Activated T-cell treated with anti-CD3 and anti-CD28 coated beads, Interleukin-2, amount 50 U/mL, for 24 hours (primary cell): ENCODE measurements at regions not wholly inside any gene's neighbourhood (a gene's known extent, or its start where the extent isn't known, plus 50 kb on each side); places are given as distances from the start of the nearest gene placed in this dataset.

Experiments
- DNase-seq: peaks from one replicate; pipeline ENCODE4 v3.0.0-alpha.2; 2020
- H3K27ac Mint-ChIP-seq: 2 replicates; pipeline ENCODE4 v1.8.0; 2020; ENCODE audit warnings: mild to moderate bottlenecking, mixed read lengths
- H3K27me3 Mint-ChIP-seq: 2 replicates; pipeline ENCODE4 v1.8.0; 2020; ENCODE audit warnings: mixed read lengths
- H3K36me3 Mint-ChIP-seq: 2 replicates; pipeline ENCODE4 v1.8.0; 2020; ENCODE audit warnings: low read depth, mixed read lengths
- H3K4me1 Mint-ChIP-seq: 2 replicates; pipeline ENCODE4 v1.8.0; 2020; ENCODE audit warnings: low read depth, mixed read lengths
- H3K4me3 Mint-ChIP-seq: 2 replicates; pipeline ENCODE4 v1.8.0; 2020; ENCODE audit warnings: mild to moderate bottlenecking, moderate library complexity, mixed read lengths
- H3K9me3 Mint-ChIP-seq: 2 replicates; pipeline ENCODE4 v1.8.0; 2020; ENCODE audit warnings: mixed read lengths

DNA sequence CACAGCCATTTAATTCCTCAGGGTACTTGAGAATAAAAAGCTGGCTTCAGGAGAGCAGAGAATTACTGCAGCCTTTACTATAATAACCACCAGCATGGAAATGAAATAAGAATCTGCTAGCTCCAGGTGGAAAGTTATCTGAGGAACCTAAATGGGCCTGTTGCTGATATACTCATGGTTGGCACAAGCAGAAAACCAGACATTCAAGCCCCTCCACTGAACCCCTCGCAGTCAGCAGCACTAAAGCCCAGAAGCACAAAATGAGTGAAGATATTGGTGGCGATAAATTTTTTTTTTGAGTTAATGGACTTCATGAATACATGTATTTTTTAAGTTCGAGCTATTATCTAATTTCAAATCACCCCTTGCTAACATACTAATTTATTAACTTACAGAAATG is 303.9 kb upstream of the NRP1 start:
- peaks cover 15% of the 10 kb centered on the region for H3K27me3 Mint-ChIP-seq
- no peaks in the 10 kb centered on the region for H3K4me1 Mint-ChIP-seq
- no peaks in the 10 kb centered on the region for H3K9me3 Mint-ChIP-seq
- H3K36me3 Mint-ChIP-seq = no peaks in the 10 kb centered on the region
- no peak overlapping the region for H3K27ac Mint-ChIP-seq
- no peak overlapping the region for H3K4me3 Mint-ChIP-seq
- no peak for DNase-seq

DNA sequence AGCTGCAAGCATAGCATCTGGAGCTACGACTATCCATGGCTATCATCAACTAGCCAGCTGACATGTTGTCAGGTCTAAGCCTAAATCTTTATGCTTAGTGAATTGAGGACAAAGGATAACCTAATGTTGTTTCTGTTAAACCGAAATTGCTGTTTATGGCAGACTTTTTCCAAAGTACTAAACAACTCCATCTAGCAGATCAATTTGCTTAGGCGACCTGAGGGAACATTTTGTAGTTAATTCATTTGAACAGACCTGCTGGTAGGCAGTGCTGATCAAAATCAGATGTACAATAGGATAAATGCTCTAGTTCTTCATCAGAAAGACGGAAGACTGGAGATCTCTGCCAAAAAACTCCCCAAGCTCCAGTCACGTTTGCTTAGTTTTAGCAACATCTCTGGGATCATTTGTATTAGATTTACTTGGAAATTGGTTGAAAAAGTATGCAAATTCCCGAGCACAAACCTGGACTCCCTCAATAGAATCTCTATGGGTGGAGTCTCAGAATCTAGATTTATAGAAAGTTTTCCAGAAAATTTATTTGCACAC is 301.6 kb upstream of the NRP1 start:
- DNase-seq = no peak
- no peaks in the 10 kb centered on the region for H3K9me3 Mint-ChIP-seq
- peaks cover 15% of the 10 kb centered on the region for H3K27me3 Mint-ChIP-seq
- no peak overlapping the region for H3K27ac Mint-ChIP-seq
- no peaks in the 10 kb centered on the region for H3K36me3 Mint-ChIP-seq
- H3K4me1 Mint-ChIP-seq = no peaks in the 10 kb centered on the region
- H3K4me3 Mint-ChIP-seq = no peak overlapping the region

DNA sequence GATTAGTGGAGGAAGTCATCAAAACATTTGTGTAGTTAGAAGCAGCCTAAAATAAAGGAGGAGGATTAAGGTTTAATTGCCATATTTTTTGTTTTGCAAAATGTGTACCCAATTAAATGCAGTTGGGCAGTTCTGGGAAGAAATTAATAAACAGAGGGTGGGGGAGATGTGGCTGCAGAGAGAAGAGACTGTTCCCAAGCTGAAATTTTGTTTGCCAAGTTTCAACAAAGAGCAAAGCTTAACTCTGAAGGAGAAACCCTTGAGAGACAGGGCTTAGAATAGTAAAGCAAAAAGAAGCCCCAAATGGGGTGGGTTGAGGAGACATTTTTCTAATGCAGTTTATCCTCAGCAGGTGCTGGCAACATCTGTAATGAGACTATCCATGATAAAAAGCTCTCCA is 298.0 kb upstream of the NRP1 start:
- DNase-seq = no peak
- H3K9me3 Mint-ChIP-seq = no peaks in the 10 kb centered on the region
- no peaks in the 10 kb centered on the region for H3K36me3 Mint-ChIP-seq
- H3K27me3 Mint-ChIP-seq = peaks cover 32% of the 10 kb centered on the region
- no peaks in the 10 kb centered on the region for H3K4me1 Mint-ChIP-seq
- H3K27ac Mint-ChIP-seq = no peak overlapping the region
- no peak overlapping the region for H3K4me3 Mint-ChIP-seq

DNA sequence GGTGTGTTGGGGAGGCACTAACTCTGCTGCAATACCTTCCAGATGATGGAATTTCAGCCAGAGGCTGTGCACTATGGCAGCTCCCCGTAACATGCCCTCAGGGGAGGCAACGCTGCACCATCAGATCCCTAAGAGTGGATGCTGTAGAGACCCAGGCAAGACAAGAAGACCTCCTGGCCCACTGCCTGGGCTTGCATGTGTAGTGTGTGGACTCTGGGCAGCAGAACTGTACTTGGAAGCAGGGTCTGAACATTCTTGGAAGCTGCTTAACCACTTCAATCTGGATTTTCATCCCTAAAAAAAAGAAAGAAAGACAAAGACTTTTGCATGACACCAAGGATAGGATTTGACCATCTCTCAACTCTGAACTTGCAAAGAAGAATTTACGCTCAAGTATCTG is 297.5 kb upstream of the NRP1 start:
- no peak overlapping the region for H3K27ac Mint-ChIP-seq
- DNase-seq = no peak
- H3K4me1 Mint-ChIP-seq = no peaks in the 10 kb centered on the region
- no peaks in the 10 kb centered on the region for H3K36me3 Mint-ChIP-seq
- H3K27me3 Mint-ChIP-seq = peaks cover 27% of the 10 kb centered on the region
- H3K9me3 Mint-ChIP-seq = no peaks in the 10 kb centered on the region
- no peak overlapping the region for H3K4me3 Mint-ChIP-seq

DNA sequence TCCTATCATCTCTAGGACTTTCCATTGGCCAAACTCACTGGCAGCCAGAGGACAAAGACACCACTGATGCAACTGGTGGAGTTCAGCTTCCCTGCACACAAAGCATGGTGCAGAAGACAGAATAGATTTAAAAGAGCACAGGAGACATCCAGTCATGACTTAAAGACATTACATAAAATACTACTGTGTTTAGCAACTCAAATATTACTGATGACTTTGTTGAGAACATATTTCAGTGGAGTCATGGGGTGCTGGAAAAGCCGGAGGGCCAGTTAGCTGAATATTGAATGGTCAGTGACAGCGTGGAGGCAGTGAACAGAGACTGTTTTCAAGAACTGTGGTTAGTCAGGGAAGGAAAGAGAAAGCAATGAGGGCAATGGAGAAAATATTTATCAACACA is 296.3 kb upstream of the NRP1 start:
- H3K36me3 Mint-ChIP-seq = no peaks in the 10 kb centered on the region

DNA sequence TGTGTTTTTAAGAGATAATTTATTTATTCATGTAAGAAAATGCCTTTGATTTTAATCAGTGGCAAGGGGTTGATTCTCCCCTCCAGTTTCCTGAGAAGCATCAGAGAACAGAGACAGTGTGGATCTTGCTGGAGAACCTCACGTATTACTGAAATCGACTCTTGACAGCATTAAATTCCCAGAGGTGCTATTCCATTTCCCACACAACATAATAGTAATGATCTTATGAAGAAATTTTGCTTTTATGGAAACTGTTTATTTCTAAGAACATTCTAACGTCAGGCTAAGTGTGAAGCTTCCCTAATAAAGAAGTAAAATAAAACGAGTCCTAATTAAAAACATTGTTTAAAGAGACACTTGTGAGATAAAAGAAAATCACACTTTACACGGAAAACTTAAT is 293.1 kb upstream of the NRP1 start:
- no peaks in the 10 kb centered on the region for H3K9me3 Mint-ChIP-seq
- no peak overlapping the region for H3K27ac Mint-ChIP-seq
- no peak overlapping the region for H3K4me3 Mint-ChIP-seq
- H3K4me1 Mint-ChIP-seq = no peaks in the 10 kb centered on the region
- no peaks in the 10 kb centered on the region for H3K36me3 Mint-ChIP-seq
- peaks cover 33% of the 10 kb centered on the region for H3K27me3 Mint-ChIP-seq
- no peak for DNase-seq

More for the DNA sequence above, 296.3 kb upstream of the NRP1 start:
- H3K27ac Mint-ChIP-seq = no peak overlapping the region
- H3K4me3 Mint-ChIP-seq = no peak overlapping the region
- no peak for DNase-seq
- H3K9me3 Mint-ChIP-seq = no peaks in the 10 kb centered on the region
- H3K27me3 Mint-ChIP-seq = peaks cover 33% of the 10 kb centered on the region
- H3K4me1 Mint-ChIP-seq = no peaks in the 10 kb centered on the region

DNA sequence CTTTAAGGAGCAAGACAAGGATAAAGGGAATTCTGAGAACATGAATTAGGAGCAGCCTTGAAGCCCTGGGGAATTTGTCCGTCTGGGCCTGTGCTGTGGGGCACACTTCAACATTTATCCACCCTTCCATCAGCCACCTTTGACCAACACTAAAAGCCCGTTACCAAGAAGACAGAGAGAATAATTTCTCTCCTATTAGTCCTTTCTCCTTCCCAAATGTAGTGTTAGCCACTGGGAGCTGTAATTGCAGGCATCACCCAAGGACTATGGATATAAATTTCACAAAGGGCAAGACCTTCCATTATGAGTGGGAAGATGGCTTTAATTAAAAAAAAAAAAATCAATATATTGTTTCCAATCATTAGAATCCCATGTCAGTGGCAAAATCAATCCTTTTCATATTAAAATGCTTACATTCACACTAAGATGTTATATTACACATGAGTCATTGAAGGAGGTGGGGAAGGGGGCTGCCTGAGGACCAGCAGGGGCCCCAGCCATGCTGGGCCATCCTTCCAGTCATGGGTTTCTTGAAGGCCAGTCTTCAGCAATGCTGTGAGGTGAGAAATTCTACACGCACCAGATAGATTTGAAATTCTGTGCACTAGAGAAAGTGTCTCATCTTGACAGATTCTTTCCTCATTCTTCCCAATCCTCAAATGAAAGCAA is 292.5 kb upstream of the NRP1 start:
- H3K9me3 Mint-ChIP-seq = no peaks in the 10 kb centered on the region
- DNase-seq = no peak
- no peaks in the 10 kb centered on the region for H3K36me3 Mint-ChIP-seq
- H3K27ac Mint-ChIP-seq = no peak overlapping the region
- H3K4me1 Mint-ChIP-seq = no peaks in the 10 kb centered on the region
- no peak overlapping the region for H3K4me3 Mint-ChIP-seq
- peaks cover 33% of the 10 kb centered on the region for H3K27me3 Mint-ChIP-seq

DNA sequence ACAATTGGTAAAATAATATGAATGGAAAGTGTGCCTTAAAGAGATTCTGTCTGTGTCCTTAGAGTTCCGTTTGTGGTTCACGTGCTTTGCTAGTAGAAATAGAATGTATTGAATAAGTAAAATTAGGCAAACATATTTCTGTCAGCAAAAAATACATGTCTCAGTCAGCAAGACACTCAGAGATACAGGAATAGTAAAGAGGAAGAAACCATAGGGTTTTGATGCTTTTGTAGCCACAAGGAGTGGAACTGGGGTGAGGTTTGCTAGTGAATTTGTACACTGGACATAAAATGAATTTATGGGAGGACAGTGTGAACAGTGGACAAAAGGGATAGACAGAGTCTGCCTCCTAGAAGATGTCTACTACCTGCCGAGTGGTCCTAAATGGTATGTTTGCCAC is 289.2 kb upstream of the NRP1 start:
- DNase-seq = no peak
- peaks cover 18% of the 10 kb centered on the region for H3K27me3 Mint-ChIP-seq
- no peak overlapping the region for H3K27ac Mint-ChIP-seq
- H3K4me1 Mint-ChIP-seq = no peaks in the 10 kb centered on the region
- H3K4me3 Mint-ChIP-seq = no peak overlapping the region
- no peaks in the 10 kb centered on the region for H3K36me3 Mint-ChIP-seq
- no peaks in the 10 kb centered on the region for H3K9me3 Mint-ChIP-seq

DNA sequence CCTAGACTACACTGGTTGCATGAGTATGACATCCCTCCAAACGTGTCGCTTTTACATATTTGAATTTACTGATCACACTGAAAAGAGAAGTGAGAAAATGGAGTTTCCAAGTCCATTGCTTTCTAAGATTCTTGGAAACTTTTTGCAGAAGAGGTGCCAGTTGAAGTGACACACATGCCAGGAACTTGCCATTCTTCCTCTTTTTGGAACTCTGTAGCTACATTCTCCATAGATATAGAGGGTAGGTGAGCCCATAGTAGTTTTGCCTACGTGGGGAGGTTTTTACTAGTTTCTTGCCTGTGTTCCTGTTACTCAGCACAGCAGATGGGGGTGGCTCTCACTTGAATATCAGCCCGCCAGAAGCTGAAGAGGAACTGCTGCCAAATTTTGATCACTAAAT is 286.6 kb upstream of the NRP1 start:
- Mint-ChIP-seq H3K27me3 (peaks cover 7% of the 10 kb centered on the region), H3K27ac (no peak overlapping the region), H3K4me3 (no peak overlapping the region), H3K9me3 (no peaks in the 10 kb centered on the region), H3K36me3 (no peaks in the 10 kb centered on the region), H3K4me1 (no peaks in the 10 kb centered on the region)
- DNase-seq = no peak

DNA sequence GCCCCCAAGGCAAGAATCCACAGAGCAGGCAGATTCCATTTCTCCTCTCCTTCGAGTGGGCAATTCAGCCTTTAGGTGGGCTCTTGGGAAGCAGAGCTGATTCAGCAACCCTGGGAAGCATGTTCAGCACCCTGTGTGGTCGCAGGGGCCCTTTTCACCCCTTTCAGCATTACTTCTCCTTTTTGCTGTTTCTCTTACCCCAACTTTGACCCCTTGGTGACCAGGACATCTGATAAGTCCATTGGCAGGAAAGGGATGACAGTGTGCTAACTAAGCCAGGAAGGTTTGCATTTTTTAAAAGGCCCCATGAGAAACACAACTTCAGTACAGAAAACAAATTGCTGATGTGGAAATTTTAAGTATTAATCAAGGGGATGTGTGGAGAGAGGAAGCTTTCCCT is 283.7 kb upstream of the NRP1 start:
- DNase-seq = no peak
- Mint-ChIP-seq H3K27me3 (peaks cover 3% of the 10 kb centered on the region), H3K27ac (no peak overlapping the region), H3K9me3 (peaks cover 5% of the 10 kb centered on the region), H3K4me3 (no peak overlapping the region), H3K4me1 (no peaks in the 10 kb centered on the region), H3K36me3 (no peaks in the 10 kb centered on the region)

DNA sequence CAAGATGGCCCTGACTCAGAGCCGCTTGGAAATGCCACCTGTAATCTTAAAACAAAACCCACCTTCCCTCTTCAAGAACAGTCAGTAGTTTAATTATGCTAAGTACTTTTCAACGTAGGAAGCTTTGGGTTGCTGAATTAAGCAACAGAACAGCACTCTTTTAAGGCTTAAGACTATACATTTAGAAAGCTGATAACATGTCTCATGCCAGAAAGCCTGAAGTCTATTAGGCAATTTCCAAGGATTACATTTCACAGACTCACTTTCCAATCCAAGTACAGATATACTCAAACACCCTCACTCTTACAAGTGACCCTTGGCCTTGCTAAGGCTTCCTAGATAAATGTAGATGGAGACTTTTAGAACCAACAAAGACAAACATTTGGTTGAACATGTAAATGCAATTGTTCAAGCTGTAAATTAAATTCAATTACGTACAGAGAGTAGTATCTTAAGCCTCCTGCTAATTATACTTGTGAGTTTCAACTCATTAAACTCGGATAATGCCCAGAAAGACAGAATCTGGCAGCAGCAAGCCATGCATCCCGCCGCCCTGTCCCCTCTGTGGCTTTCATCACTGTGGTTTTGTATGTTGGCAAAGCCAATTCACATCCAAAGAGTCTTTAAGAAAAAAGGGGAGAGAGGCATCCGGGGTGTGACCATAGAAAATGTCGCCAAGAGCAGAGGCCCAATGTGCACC is 283.1 kb upstream of the NRP1 start:
- no peak overlapping the region for H3K27ac Mint-ChIP-seq
- DNase-seq = no peak
- H3K4me3 Mint-ChIP-seq = no peak overlapping the region
- H3K4me1 Mint-ChIP-seq = peaks cover 5% of the 10 kb centered on the region
- H3K9me3 Mint-ChIP-seq = peaks cover 8% of the 10 kb centered on the region
- no peaks in the 10 kb centered on the region for H3K27me3 Mint-ChIP-seq
- H3K36me3 Mint-ChIP-seq = no peaks in the 10 kb centered on the region

DNA sequence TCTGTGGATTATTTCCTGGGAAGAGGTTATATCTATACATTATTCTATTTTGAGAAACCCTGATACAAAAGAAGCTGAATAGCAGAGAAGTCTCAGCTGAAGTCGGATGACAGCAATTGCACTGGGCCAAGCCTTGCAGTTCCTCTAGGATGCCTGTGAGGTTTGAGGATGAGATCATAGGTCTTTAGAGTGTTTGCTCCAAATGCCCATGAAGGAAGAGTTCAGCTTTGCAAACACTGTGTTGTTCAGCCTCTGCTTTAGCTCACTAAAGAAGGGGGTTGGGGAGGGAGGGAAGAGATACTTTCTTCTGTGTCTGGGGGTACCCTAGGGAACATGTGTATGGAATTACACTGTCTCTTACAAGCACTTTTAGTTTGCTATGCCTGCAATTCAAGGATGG is 282.5 kb upstream of the NRP1 start:
- no peak overlapping the region for H3K27ac Mint-ChIP-seq
- no peaks in the 10 kb centered on the region for H3K36me3 Mint-ChIP-seq
- no peak for DNase-seq
- peaks cover 11% of the 10 kb centered on the region for H3K9me3 Mint-ChIP-seq
- H3K4me1 Mint-ChIP-seq = peaks cover 8% of the 10 kb centered on the region
- no peak overlapping the region for H3K4me3 Mint-ChIP-seq
- no peaks in the 10 kb centered on the region for H3K27me3 Mint-ChIP-seq

DNA sequence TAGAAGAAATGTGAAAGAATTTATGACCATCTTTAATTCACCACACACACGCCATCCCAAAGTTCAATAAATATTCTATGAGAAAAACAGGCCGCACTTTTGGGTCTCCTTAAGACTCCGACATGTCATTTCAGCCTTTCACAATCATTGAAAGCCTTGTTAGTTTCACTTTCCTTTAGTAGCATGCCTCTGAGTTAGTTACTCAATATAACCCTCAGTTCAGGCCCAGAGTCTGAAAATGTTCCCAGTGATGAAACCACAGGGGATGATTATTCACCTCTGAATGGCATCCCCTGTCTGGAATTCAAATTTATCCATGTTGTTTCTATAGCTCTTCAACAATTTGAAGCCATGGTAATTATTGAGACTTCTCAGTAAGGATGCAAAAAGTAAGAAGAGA is 278.1 kb upstream of the NRP1 start:
- Mint-ChIP-seq H3K9me3 (peaks cover 19% of the 10 kb centered on the region), H3K4me1 (peaks cover 8% of the 10 kb centered on the region), H3K4me3 (no peak overlapping the region), H3K36me3 (no peaks in the 10 kb centered on the region), H3K27ac (no peak overlapping the region), H3K27me3 (no peaks in the 10 kb centered on the region)
- no peak for DNase-seq

DNA sequence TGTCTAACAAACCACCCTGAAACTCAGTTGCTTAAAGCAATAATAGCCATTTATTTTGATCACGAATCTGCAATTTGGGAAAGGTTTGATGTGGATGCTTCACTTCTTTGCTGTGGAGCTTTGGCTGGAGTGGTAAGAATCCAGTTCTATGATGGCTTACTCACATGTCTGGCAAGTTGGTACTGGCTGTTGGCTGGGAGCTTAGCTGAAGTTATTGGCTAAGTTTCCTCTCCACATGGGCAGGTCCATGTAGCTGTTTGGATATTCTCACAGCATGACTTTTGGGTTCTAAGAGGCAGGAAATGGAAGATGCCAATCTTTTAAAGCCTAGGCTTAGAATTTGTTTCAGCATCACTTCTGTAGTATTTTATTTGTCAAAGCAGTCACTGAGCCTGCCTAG is 277.6 kb upstream of the NRP1 start:
- Mint-ChIP-seq H3K27ac (no peak overlapping the region), H3K4me3 (no peak overlapping the region), H3K27me3 (no peaks in the 10 kb centered on the region), H3K36me3 (no peaks in the 10 kb centered on the region), H3K4me1 (peaks cover 8% of the 10 kb centered on the region), H3K9me3 (peaks cover 19% of the 10 kb centered on the region)
- DNase-seq = no peak

DNA sequence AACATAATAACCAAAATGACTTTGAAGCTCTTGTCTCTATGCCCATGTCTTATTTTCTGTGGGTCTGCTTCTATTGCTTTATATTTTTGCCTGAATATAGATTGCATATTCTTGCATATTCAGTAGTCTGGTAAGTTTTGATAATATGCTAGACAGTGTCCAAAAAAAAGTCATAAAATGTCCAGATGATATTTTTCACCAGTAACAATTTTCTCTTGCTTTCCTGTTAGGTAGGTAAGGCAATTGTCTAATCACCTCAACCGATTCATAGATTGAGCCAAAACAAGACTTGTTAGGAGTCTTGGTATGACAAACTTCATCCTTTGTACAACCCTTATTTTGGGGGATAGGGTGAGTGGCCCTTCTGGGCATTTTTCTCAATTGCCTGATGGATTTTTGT is 277.0 kb upstream of the NRP1 start:
- H3K27me3 Mint-ChIP-seq = peaks cover 4% of the 10 kb centered on the region
- H3K4me3 Mint-ChIP-seq = no peak overlapping the region
- no peak for DNase-seq
- peaks cover 19% of the 10 kb centered on the region for H3K9me3 Mint-ChIP-seq
- no peak overlapping the region for H3K27ac Mint-ChIP-seq
- no peaks in the 10 kb centered on the region for H3K36me3 Mint-ChIP-seq
- peaks cover 8% of the 10 kb centered on the region for H3K4me1 Mint-ChIP-seq
